HG03045 (cell line): ENCODE measurements at regions not wholly inside any gene's neighbourhood (a gene's known extent, or its start where the extent isn't known, plus 50 kb on each side); places are given as distances from the start of the nearest gene placed in this dataset.

Experiments
- ATAC-seq: cut with Tn5 transposase; IDR thresholded peaks from one replicate; pipeline ENCODE4 v1.9.1; 2021; ENCODE audit warnings: mild to moderate bottlenecking, moderate library complexity; ENCODE audit not compliant: unreplicated experiment

DNA sequence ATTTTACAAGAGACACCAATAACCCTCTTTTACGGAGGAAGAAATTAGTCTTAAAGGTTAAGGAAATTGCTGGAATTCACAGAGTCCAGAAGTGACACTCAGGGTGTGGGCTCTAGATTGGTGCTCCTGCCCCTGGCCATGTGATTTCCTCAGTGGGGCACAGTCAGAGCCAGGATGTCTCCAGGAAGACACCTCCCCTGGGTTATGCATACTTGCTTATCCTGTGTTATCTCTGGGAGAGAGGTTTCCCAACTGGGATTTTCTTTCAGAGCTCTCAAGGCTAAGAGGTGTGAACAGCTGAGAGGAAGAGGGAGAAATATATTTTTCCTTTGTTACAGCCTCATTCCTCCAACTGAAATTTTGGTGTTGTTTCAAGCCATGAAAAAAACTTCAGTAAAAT is 125.6 kb upstream of the CELF4 start:
- ATAC-seq: no peak

DNA sequence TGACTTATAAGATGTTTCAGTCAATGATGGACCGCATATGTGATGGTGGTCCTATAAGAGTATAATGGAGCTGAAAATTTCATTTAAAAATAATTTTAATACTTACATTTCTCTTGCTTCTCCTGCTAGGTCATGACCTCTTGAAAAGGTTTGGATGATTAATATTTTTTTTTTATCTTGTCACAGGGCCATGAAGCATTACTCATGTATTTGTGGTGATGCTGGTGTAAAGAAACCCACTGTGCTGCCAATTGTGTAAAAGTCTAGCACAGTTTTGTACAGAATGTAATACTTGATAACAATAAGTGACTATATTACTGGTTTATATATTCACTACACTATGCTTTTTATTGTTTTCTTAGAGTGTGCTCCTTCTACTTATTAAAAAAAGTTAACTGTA is 124.2 kb upstream of the CELF4 start:
- no peak for ATAC-seq

DNA sequence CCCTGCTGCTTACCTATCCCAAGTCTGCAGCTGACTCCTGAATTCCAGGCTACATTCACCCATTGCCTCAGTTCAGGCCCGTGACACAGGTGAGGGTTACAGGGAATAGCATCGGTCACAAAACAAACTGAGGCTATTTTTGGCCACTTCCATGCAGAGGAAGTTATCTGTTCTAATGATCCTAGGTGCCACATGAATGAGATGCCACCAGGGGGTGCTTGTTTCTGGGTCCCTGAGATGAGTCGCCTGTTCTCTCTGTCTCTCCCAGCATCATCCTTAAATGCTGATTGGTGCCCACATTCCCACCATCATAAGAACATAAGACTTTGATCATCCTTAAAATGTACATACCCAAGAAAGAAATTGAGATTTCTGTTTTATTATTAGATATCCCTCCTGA is 119.0 kb upstream of the CELF4 start:
- ATAC-seq: no peak

DNA sequence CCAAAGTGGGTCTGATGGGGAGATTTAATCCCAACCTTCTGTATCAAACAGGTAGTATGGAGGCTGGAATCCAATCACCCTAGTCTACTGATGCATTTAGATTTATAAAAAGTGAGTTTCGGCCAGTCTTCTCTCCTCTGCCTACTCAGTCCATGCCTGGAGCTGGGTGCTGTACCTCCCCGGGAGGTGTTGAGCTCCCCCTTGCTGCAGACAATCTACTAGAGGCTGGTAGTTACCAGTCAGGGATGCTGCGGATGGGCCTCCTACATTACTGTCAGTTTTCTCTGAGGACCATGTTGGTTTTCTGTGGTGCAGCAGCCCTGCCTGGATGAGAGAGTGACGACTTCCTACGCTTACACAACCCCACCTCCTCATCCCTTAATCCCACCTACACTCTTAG is 118.6 kb upstream of the CELF4 start:
- no peak for ATAC-seq

DNA sequence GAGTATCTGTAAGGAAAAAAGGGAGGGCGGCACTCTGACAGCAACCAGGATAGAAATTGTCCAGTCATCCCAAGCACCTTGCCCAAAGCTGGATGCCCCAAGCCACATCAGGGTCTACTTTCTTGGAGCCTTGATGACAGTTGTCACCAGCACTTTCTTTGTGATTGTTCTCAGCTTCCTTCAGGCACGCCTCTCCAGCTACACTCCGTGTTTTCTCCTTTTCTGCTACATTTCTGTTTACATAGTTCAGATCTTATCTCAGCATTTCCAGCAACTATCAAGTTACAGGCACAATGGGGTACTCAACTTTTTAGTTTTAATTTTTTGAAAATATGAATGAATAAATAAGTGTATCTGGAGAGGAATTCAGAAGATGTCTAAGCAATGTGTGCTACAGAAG is 115.3 kb upstream of the CELF4 start:
- no peak for ATAC-seq

DNA sequence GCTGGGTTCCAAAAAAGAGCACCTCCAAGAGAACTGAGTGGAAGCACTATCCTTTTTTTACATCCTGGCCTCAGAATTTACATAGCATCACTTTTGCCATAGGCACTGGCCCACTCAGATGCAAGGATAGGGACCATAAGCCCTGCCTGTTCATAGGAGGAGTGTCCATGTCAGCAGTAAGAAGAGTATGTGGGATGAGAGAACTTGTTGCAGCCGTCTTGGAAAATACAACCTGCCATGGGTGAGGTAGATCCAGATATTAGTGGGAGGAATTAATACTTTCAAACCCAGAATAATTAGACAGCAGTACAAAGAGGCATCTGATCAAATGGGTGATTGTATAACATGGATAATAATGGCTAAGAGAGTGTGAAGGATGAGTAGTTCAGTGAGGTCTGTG is 110.7 kb upstream of the CELF4 start:
- no peak for ATAC-seq

DNA sequence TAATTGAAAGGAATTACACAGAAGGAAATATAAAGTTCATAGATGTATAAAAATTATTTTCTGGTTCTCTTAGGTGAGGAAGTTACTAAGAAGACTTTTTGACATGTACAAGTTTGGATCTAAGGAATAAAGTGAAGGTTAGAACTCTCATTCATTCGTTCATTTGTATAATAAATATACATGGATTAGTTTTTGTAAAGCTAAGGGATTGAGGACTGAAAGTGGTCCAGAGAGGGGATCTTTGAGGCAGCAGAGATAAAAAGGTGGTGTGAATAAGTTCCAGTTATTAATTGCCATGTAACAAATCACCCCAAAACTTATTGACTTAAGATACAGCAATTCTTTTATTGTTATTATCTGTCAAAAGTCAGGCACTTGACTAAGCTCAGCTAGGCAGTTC is 110.1 kb upstream of the CELF4 start:
- ATAC-seq: no peak

DNA sequence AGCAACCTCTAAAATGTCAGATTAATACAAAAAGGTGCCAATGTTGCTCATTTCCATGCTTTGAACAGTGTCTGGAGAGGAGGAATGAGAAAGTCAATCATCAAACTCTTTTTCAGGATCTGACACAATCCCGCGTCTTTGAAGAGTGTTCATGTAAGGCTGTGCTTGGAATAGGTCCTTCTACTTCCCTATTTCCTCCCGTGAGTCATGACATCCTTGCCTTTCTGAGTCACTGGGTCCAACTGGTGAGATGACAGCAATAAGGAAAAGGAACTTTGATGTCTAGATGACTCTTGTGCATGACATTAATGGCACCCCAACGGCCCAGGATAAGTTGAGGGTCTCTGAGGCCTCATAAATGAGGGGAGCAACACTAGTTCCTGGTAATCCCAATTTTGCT is 109.0 kb upstream of the CELF4 start:
- no peak for ATAC-seq

DNA sequence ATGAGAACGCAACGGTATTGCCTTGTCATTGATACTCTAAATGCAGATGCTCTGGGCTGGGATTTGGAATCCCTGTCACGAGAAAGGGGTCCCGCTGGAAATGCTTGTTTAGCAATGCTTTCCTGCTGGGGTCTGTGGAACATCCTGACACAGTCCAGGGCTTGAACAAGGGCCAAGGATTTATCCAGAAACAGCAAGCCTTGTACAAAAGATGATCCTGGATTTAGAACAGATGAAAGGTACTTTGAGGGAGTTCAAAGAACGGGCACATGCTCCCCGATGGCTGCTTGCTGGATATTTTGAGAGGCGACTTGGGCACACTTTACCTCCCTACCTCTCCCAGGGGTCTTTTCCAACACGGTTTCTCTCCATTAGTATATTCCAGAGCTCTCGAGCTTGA is 108.1 kb upstream of the CELF4 start:
- ATAC-seq: no peak

DNA sequence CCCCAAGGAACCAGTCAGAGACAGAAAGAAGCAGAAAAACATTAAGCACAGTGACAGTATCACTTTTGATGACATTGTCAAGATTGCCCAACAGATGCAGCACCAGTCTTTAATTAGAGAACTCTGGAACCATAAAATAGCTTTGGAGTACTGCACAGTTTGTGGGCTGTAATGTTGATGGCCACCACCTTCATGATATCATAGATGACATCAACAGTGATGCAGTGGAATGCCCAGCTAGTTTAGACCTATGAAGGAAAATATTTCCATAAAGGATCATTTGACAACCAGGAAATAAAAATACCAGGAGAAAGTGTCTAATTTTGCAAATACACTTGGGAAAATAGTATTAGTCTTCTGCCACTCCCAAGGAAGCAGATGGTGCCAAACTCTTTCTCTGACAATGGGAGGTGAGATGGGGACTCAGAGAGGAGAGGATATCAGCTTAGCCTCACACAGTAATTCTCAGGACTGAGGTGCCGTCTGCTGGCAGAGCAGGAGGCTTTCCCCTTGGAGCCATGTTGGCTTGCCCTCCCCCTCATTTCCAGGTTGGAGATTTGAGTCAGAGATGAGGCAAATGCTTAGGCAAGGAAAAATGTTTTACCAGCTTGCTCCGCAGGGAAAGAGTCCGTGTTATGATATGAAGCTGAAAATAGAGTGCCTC is 107.5 kb upstream of the CELF4 start:
- ATAC-seq: no peak

DNA sequence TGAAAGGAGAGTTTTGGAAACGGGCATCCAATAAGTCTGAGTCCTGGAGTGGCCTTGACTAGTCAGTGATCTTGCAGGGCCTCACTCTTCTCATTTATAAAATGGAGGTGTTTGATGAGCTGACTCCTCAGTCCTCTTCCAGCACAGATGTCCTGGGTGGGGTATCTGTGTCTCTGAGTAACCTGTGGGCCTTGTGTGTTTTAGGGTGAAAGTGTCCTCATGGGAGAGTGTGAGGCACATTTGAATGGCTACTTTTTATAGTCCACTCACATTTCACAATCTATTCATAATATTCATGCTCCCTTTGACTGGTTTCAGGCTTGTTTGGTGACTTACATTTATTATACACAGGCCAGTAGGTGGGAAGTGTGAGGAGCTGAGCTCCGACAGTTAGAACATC is 106.4 kb upstream of the CELF4 start:
- no peak for ATAC-seq

DNA sequence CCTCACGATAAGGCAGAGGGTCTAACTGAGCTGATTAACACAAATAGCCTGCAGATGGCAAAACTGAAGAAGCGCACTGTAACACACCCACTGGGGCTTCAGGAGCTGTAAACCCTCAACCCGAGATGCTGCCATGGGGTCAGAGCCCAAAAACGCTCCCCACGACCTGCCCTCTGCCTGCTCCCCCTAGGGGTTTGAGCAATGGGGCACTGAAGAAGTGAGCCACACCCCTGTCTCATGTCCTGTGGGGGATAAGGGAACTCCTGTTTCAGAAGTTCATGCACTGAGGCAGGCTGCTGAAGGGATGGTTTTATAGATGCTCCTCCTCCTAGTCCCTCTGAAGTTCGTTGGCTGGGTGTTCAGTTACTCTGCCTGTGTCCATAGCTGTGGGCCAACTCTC is 105.9 kb upstream of the CELF4 start:
- no peak for ATAC-seq

DNA sequence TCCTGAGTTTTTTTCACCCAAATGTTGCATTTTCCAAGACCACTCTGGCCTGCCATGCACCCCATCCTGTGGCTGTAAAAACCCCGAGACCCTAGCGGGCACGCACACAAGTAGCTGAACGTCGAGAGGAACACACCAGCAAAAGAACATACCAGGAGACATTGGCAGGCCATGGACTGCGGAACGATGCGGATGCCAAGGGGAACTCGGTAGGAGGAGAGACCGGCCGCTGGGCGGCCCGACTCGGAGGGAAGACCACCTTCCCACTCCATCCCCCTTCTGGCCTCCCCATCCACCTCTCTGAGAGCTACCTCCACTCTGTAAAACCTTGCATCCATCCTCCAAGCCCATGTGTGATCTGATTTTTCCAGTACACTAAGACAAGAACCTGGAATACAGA is 105.5 kb upstream of the CELF4 start:
- no peak for ATAC-seq

DNA sequence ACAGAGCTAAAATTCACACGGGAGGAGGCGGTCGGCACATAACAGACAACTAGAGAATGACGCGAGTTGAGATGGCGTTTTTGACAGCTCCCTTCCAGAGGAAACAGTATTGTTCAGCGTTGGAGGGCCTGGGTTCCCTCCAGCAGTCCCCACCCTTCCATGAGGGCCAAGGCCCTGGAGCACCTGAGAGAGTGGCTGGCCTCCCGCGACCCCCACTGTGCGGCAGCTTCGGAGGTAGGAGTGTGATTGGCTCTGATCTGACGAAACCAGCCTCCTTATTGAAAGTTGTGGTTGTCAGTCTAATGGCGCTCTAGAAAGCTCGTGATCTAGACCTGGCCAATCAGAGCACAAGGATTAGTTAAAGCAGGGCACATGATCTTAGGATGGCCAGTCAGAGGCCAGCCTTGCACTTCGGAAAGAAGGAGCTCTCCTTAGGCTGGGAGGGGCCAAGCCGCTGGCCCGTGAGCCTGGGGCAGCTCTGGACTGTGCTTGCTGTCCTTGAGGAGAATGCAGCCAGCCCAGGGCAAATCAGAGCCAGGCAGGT is 104.5 kb upstream of the CELF4 start:
- no peak for ATAC-seq

DNA sequence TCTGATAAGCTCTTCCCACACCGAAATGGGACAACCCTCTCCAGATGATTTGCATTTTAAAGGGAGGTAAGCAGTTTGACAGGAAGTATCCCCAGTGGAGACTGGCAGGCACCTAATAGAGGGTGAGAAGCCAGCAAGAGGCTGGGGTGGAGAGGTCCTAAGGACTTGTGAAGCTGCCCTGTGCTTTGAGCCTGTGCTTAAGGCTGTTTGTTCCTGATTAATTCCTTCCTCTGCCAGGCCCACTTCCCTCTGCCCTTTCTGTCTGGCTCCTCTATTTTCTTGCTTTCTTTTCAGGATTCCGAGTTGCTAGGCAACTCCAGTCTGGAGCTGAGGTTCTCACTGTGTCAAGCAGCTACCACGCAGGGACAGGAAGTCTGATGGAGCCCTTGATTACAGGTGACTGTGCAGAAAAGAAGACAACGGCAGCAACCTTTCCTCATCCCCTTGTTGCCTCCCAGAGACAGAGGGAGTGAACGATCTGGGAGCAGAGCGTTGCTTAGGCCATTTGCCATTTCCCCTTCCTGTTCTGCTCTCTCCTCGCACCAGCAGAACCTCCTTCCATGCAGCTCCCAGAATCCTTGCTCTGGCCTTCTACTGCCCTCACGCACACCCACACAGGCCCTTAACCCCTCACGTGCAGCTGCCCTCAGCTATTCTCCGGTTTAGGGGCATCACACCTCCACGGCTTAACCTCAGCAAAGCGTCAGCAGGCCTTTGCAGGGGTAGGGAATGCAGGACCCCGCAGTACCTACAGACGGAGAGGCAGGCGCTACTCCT is 103.6 kb upstream of the CELF4 start:
- no peak for ATAC-seq

DNA sequence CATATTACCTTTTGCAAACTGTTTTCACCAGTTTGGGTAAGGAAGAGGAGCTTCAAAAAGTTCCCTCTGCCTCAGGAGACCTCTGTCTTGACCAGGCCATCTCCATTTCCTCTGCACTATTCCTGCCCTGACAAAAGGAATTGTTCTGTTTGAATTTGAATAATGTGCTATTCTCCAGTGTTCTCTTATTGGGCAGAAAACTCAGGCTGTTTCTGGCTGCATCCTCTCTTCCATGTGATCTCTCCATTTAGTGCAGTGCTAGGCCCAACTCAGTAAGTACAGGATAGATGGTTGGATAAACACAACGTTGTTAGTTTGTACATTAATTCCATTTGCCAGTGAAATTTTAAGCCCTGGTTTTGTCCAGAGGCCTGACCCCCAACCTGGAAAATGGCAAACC is 102.2 kb upstream of the CELF4 start:
- no peak for ATAC-seq

DNA sequence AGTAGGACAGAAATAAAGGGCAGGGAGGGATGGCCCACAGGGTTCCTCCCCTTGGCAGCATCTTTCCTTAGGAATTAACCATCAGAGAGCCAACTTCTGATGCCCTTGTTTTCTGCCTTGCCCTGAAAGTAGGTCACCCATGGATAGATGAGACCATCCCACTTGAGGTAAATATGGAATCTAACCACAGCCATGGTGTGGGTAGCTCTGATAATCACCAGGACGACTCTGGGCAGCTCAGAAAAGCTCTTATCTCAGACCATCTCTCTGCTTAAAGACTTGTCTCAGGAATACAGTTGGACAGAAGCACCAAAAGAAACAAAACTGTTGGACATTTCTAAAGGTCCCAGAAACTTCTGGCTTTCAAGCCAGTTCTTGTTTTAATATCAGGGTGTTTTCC is 101.4 kb upstream of the CELF4 start:
- no peak for ATAC-seq

DNA sequence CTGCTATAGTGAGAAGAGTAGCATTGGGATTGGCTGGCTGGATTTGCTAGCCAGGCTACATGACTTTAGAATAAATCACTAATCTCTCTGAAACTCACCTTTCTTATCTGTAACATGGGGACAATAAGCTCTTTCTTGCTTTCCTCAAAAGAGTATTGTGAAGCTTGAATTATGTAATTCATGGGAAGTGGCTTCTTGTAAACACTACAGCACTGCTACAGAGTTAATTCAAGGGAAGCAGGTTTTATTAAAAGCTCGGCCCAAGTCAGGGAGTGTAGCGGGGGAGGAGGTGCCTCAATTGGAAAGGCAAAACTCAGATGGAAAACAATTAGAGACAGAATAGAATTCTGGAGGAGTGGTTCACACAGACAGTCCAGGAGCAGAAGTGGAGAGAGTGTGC is 100.9 kb upstream of the CELF4 start:
- no peak for ATAC-seq

DNA sequence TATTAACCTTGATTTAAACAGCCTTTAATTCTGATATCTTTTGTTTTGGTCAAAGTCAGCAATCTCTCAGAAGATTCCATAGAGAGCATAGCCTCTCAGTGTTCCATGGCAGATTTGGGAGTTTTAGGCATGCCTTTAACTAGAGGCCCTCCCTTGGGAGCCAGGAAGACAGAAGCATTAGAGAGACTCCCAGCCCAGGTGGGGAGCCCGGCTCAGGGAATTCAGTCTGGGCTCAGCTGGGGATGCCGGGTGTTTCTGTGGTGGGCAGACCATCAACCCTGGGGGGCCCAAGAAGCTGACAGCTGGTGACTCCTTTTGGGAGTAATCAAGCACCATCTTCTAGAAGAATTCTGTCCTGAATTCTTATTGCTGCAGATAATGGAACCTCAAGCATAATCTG is 99.7 kb upstream of the CELF4 start:
- no peak for ATAC-seq

DNA sequence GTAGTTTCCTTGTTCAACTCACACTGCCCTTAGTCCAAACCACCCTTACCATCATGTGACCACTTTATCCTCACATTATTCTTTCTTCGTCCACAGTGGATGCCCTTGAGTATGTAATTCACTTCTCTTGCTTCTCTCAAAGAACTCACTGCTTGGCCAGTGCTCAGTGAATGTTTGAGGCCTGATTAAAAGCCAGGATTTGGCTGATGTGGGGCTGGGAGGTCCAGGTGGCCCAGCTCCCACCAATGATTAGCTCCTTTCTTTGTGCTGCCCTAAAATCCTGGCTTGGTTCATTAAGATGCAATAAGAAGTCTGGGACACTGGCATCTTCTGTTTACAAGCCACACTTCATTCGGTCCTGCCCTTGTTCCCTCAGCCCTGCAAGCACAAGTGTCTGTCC is 97.8 kb upstream of the CELF4 start:
- no peak for ATAC-seq

DNA sequence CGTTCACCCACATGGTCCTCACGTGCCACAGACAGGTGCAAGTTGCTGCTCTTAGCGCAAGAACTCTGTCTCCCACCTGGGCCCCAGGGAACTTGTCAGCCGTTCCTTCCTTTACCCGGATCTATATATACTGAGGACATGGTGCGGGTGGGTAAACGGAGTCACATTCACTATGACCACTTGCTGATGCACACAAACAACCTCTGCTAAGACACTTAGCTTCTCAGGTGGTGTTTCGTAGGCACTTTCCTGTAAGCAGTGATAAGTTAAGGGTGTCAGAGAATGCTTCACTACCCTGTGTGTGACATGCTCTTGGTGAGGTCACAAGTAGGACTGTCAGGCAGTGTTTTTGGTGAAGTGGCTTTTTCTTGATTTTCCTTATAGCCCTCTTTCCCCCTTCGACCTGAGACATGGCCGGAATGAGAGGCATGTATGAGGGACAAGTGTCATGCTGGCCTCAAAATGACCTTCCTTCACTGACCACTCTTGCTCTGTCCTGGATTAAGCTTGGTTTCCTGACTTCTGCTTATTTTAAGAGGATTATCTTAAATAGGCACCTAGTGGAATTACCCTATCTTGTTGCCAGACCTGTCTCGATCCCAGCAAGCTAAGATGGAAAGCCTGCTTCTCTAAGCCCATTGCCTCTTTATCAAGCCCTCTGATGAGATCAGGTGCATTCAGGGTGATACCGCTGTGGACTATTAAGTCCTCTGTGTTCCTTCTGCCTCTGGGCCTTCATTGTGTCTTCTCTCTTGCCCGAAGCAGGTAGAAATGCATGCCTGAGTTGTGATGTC is 97.1 kb upstream of the CELF4 start:
- no peak for ATAC-seq

DNA sequence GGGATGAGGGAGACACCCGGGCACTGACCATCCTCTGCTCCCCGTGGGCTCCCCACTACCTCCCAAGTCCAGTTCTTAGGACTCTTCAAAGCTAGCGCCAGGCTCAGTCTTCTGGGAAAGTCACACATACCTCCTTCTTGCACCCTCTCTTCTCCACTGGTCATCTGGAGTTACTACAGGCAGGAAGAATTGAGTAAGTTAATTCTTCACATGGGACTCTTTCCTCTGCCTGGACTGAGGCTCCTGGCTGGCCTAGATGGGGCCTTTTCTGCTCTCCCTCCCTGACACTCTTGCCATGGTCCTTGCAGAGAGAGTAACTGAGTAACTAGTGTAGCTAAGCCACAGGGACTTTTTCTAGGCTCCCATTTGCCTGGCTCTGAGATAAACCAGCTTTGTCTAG is 96.5 kb upstream of the CELF4 start:
- no peak for ATAC-seq
